Stimulated activated CD8-positive, alpha-beta memory T cell treated with anti-CD3 and anti-CD28 coated beads, Interleukin-15, amount 100 ng/mL, for 4 hours (primary cell): ENCODE measurements at regions not wholly inside any gene's neighbourhood (a gene's known extent, or its start where the extent isn't known, plus 50 kb on each side); places are given as distances from the start of the nearest gene placed in this dataset.
"Not testable (repeated sequence)": the region's sequence is repeated elsewhere in the genome, so short reads cannot be mapped to it uniquely, and the experiment has no call there.

Experiments
- DNase-seq, 2 donors: peaks; one replicate each; pipeline ENCODE4 v3.0.0-alpha.2; 2020; ENCODE audit warnings: low read depth in 2 of 2

DNA sequence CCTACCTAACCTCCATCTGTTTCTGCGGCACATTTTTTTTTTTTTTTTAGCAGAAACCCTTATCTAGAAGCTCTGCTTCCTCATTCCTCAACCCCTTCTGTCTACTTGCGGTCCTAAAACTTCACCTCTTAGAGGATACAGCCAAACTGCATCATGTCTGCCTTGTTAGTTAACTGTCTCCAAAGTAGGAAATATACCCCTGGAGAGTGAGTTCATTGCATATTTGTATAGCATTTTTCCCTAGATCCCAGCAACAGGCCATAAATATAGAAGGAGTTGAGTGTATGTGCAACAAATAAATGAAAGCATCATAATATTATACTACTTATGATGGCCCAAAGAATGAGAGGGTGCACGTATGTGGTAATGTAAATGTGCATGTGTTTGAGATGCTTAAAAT, 1288.6 kb upstream of the GJE1 start:
- no peak for DNase-seq

DNA sequence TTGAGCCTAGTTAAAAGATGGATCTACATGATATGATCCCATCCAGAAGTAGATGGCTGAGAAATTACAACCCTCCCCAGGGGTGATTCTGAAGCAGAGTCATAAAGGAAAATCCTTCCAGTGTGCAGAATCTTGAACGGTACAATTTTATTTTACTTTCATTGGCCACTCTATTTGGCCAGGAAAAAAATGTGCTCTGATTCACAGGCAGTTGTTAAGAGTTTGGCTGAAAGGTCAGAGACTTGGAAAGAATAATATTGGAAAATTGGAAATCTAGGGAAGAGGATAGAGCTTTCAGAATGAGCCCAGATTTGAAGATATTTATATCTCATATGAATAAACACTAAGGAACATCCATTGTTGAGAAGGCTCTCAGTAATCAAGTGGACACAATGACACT, 1299.3 kb upstream of the GJE1 start:
- no peak for DNase-seq

- no peak for DNase-seq
Observed at GRCh38 chr6:140830666-140831065, 1302.1 kb upstream of the GJE1 start.

DNA sequence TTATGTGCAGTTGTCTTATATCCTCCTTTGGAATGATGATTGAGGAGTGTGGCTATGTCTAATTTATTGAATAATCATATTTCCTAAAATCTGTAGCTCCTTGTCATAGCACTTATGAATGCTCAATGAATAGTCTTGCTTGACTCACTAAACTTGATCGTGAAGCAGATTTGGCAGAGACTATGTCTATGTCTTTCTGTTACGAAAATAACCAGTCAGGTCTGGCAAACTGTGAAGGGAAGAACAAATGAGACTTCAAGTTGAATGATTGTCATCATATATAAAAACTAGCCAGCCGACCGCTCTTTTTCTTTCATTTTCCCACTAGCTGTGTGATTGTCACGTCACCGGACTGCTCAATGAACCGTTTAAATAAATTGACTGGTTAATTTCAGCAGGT, 1303.9 kb upstream of the GJE1 start:
- DNase-seq: no peak

- DNase-seq: no peak
Observed at GRCh38 chr6:140827593-140827992, 1305.1 kb upstream of the GJE1 start.

DNA sequence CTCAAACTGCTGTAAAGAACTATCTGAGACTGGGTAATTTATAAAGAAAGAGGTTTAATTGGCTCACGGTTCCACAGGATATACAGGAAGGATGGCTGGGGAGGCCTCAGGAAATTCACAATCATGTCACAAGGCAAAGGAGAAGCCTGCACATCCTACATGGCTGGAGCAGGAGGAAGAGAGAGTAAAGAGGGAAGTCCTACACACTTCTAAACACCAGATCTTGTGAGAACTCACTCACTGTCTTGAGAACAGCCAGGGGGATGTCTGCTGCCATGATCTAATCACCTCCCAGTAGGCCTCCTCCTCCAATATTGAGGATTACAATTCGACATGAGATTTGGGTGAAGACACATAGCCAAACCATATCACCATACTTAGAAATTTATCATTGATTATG, 1307.0 kb upstream of the GJE1 start:
- no peak for DNase-seq

GRCh38 chr6:140824595-140824994, 1308.1 kb upstream of the GJE1 start:
- DNase-seq: no peak

- DNase-seq: no peak
Observed at GRCh38 chr6:140821196-140821595, 1311.5 kb upstream of the GJE1 start.

DNA sequence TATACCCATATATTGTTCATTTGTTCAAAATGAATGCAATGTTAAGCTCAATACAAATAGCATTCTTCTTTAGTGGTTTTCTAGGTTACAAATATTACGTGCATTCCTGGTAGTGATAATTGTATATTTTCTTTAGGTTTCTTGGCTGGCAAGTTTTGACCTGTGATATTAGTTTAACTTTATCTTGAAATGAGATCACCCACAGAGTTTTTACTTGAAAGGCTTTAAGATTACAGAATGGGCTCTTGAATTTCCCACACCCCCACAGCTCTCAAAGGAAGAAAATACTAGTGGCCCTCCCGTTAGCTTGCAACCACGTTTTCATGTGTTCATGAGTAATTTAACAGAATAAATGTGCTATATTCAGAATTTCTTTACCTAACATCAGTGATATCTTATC, 1315.5 kb upstream of the GJE1 start:
- no peak for DNase-seq

GRCh38 chr6:140816681-140817080, 1316.0 kb upstream of the GJE1 start:
- DNase-seq: no peak

DNA sequence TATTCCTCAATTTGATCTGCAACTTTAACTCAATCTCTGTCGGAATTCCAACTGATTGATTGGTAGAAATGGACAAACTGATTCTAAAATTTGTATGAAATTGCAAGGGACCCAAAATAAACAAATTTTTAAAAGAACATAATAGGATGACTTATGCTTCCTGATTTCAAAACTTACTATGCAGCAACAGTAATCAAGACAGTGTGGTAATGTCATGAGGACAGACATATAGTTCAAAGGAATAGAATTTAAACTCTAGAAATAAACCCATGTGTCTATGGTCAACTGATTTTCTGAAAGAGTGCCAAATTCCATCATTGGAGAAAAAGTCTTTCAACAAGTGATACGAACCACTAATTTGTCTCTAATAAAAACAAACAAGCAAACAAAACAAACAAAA, 1320.1 kb upstream of the GJE1 start:
- DNase-seq: no peak

- DNase-seq: no peak
Observed at GRCh38 chr6:140811642-140812041, 1321.1 kb upstream of the GJE1 start.

- no peak for DNase-seq
Observed at GRCh38 chr6:140809694-140810101, 1323.0 kb upstream of the GJE1 start.

GRCh38 chr6:140806431-140806830, 1326.3 kb upstream of the GJE1 start:
- DNase-seq: no peak

DNA sequence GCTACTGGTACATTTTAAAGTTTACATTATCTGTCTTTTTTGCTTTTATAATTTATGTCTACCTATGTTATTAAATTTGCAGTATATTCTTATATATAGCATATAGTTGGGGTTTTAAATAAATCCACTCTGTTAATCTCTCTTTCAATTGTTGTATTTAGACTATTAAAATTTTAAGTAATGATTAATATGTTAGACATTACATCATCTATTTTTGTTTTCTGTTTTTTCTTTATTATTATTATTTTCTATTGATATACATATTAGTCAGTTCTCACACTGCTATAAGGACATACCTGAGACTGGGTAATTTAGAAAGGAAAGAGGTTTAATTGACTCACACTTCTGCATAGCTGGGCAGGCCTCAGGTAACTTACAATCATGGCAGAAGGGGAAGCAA, 1338.2 kb upstream of the GJE1 start:
- DNase-seq: no peak

DNA sequence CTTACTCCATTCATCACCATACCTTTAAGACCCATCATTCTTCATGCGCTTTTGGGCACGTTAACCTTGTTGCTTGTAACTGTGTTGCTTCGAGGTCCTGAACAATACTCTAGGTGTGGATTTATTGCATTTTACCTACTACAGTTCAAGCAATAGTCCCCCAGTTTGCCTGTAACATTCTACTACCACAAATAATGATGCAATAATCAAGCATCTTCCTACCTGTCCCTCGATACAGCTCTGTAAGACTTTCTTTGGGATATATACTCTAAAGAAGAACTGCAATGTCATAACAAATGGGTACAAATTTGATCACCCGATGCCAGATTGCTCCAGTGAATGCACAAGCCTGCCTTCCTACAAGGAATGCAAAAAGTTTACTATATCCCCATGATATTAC, 1342.6 kb upstream of the GJE1 start:
- no peak for DNase-seq

GRCh38 chr6:140789466-140789865, 1343.3 kb upstream of the GJE1 start:
- no peak for DNase-seq

GRCh38 chr6:140785926-140786325, 1346.8 kb upstream of the GJE1 start:
- no peak for DNase-seq

DNA sequence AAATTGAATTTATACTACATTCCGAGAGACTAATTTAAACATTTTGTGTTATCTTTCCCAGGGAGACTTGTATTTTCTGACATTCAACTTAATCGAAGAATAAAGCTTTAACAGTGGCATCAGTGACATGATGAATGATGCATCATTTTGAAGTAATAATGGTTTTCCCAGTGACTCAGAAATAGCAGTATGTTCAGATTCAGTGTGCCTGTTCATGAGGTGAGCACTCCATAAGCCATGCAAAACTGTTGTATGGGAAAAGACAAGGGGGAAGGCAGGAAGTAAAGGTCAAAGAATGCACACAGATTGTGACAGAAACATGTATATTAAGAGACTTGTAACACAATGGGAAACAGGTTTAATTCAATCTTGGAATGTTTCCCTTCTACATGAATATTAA, 1348.2 kb upstream of the GJE1 start:
- DNase-seq: no peak

DNA sequence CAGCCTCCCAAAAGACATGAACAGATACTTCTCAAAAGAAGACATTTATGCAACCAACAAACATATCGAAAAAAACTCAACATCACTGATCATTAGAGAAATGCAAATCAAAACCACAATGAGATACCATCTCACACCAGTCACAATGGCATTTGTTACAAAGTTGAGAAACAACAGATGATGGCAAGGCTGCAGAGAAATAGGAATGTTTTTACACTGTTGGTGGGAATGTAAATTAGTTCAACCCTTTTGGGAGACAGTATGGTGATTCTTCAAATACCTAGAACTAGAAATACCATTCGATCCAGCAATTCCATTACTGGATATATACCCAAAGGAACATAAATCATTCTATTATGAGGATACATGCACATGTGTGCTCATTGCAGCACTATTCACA, 1349.2 kb upstream of the GJE1 start:
- DNase-seq: not testable (repeated sequence)

GRCh38 chr6:140782941-140783340, 1349.8 kb upstream of the GJE1 start:
- DNase-seq: no peak

DNA sequence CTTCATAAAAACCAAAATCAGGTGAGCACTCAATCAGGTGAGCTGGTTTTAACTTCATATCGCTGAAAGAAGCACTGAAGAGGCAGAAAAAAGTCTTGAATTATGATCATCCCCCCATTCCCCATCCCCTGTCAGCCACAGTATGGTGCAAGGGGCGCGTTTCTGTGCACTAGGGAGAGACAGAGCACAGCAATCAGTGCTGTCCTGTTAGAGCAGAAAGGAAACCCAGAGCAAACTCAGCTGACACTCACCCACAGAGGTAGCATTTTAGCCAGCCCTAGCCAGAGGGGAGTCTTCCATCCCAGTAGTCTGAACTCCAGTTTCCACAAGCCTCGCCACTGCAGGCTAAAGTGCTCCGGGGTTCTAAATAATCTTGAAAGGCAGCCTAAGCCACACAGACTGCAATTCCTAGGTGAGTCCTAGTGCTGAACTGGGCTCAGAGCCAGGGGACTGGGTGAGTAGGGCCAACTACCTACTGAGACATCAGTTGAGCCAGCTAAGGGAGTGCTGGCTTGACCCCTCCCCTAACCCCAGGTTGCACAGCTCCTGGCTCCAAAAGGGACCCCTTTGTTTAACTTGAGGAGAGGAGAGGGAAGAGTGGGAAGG, 1352.6 kb upstream of the GJE1 start:
- DNase-seq: no peak

- DNase-seq: no peak
Observed at GRCh38 chr6:140779341-140779740, 1353.4 kb upstream of the GJE1 start.

DNA sequence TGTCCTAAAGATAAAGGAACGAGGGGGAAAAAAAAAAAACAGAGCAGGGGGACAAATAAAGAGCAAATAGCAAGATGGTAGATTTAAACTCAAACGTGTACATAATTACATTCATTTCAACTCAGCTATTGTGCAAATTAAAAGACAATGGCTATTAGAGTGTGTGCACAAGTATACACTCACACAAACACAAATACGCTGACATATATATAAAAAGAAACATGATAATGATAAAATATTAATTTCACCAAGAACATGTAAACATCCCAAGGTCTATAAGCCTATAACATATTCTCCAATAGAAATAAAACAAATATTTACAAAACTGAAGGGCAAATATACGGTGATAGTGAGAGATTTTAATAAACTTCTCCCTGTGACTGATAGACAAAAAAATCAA, 1354.9 kb upstream of the GJE1 start:
- DNase-seq: no peak

- DNase-seq: no peak
Observed at GRCh38 chr6:140775061-140775460, 1357.7 kb upstream of the GJE1 start.
